ENCODE measurements at regions not wholly inside any gene's neighbourhood (a gene's known extent, or its start where the extent isn't known, plus 50 kb on each side); places are given as distances from the start of the nearest gene placed in this dataset.

DNA sequence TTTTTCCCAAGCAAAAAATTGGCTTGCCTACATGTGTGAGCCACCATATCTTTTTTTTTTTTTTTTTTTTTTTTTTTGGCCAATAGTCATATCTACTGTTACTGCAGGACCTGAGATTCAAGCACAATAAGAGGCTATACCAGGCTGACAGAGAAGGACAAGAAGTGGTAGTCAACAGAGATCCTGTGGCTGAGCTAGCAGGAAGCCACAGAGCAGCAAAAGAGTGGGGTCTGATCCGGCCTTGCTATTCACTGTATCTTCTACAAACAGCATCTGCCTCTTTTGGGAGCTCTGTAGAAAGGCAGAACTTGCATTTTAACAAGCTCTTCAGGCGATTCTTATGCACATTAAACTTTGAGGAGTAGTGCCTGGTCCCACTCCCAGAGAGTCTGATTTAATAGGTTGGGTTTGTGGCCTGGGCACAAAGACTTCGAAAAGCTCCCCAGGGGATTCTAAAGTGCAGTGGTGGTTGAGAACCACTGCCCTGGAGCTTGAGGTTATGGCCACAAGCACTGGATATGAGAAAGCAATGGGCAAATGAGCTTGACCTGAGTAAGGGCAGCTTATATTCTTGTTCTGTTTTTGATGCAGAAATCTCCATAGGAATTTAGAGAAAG, 162.8 kb downstream of the PIK3R1 start:
- no peak for TF ChIP-seq POLR2AphosphoS5 (IDR thresholded peaks at IDR 0.05; ENCODE audit: low read depth, low read length)
- no peak for TF ChIP-seq POLR2A (IDR thresholded peaks at IDR 0.05; ENCODE audit: low read depth, low read length)

All from GM12892 (cell line).